A673 (cell line): ENCODE measurements at regions not wholly inside any gene's neighbourhood (a gene's known extent, or its start where the extent isn't known, plus 50 kb on each side); places are given as distances from the start of the nearest gene placed in this dataset.

ENCODE experiments used
- CTCF ChIP-seq: fragments of 300-800, 200-600 bp; sonication (generic); conservative IDR thresholded peaks from 2 replicates; pipeline ENCODE4 v1.5.1; 2017; ENCODE audit warnings: low read depth, mild to moderate bottlenecking, antibody characterized with exemption, low read length, moderate library complexity, mixed read lengths
- EZH2 ChIP-seq: fragments of 200-600 bp; sonication (generic); IDR thresholded peaks from 2 replicates; pipeline ENCODE4 v1.6.1; 2017; ENCODE audit warnings: borderline replicate concordance, low read depth, mild to moderate bottlenecking, mixed read lengths, antibody characterized with exemption, low read length; ENCODE audit not compliant: poor library complexity, severe bottlenecking

GRCh38 chr13:97780486-97780885, 173.0 kb upstream of the IPO5 start:
- no peak for TF ChIP-seq CTCF
- no peak for TF ChIP-seq EZH2
